CD4-positive, alpha-beta T cell (primary cell): ENCODE measurements at regions not wholly inside any gene's neighbourhood (a gene's known extent, or its start where the extent isn't known, plus 50 kb on each side); places are given as distances from the start of the nearest gene placed in this dataset.
A peak's percentile ranks its signal among the peaks of the same experiment; 100 is the strongest.

ENCODE experiments used
- ATAC-seq: fragments of 200-7000 bp; cut with Tn5 transposase; one replicate; pipeline ENCODE4 v1.10.0; 2022; ENCODE audit warnings: mild to moderate bottlenecking; ENCODE audit not compliant: poor library complexity
- CTCF ChIA-PET: fragments of 350-600 bp; sonication (Branson Sonifier 250); formaldehyde crosslinking; loops from one replicate; lab custom pipeline; 2021; ENCODE audit warnings: antibody characterized with exemption, inconsistent platforms; lab: Charles Lee
- POLR2A ChIA-PET: fragments of 350-600 bp; sonication (Branson Sonifier 250); formaldehyde crosslinking; loops from one replicate; lab custom pipeline; 2021; ENCODE audit warnings: antibody characterized with exemption, inconsistent platforms; lab: Charles Lee
- DNase-seq, 14 experiments: peaks; one replicate each; pipeline ENCODE4 v3.0.0-alpha.2; 2013 to 2020; ENCODE audit warnings: mixed read lengths in 2 of 14
- H3K27ac ChIP-seq, 2 donors: one replicate each; pipeline versions ENCODE4 v1.5.1 to v1.7.0; 2013; ENCODE audit warnings: low read length in 2 of 2, low read depth in 1 of 2, mild to moderate bottlenecking in 1 of 2
- H3K27me3 ChIP-seq, 2 experiments: 1 replicate in 1 of 2; 2 replicates in 1 of 2; pipeline versions ENCODE4 v1.6.1 to v1.7.0; 2013; ENCODE audit warnings: low read length in 2 of 2, control low read depth in 1 of 2, mild to moderate bottlenecking in 1 of 2, moderate library complexity in 1 of 2; ENCODE audit not compliant: insufficient read depth in 2 of 2, control insufficient read depth in 1 of 2
- H3K36me3 ChIP-seq: one replicate; pipeline ENCODE4 v1.6.1; 2013; ENCODE audit warnings: low read length, control low read depth; ENCODE audit not compliant: insufficient read depth
- H3K4me1 ChIP-seq: one replicate; pipeline ENCODE4 v1.6.1; 2013; ENCODE audit warnings: low read length, control low read depth; ENCODE audit not compliant: insufficient read depth
- H3K4me3 ChIP-seq: one replicate; pipeline ENCODE4 v1.5.1; 2013; ENCODE audit warnings: mild to moderate bottlenecking, low read length, moderate library complexity
- H3K9me3 ChIP-seq, 2 experiments: 1 replicate in 1 of 2; 2 replicates in 1 of 2; pipeline versions ENCODE4 v1.6.1 to v1.7.0; 2013; ENCODE audit warnings: low read length in 2 of 2, mild to moderate bottlenecking in 2 of 2, control low read depth in 1 of 2, moderate library complexity in 1 of 2; ENCODE audit not compliant: control insufficient read depth in 1 of 2, insufficient read depth in 1 of 2
- H3K27ac Mint-ChIP-seq: one replicate; pipeline ENCODE4 v1.8.0; 2020; ENCODE audit warnings: mixed read lengths
- H3K27me3 Mint-ChIP-seq: one replicate; pipeline ENCODE4 v1.8.0; 2021; ENCODE audit warnings: mixed read lengths
- H3K36me3 Mint-ChIP-seq: one replicate; pipeline ENCODE4 v1.8.0; 2021; ENCODE audit warnings: low read depth, mixed read lengths
- H3K4me1 Mint-ChIP-seq: one replicate; pipeline ENCODE4 v1.8.0; 2021; ENCODE audit warnings: low read depth, mixed read lengths
- H3K4me3 Mint-ChIP-seq: one replicate; pipeline ENCODE4 v1.8.0; 2020; ENCODE audit warnings: mild to moderate bottlenecking, mixed read lengths
- H3K9me3 Mint-ChIP-seq: one replicate; pipeline ENCODE4 v1.8.0; 2020; ENCODE audit warnings: mixed read lengths
- CTCF ChIP-seq: fragments of 200-600 bp; IDR thresholded peaks from one replicate; pipeline ENCODE4 v1.8.0; 2022; ENCODE audit warnings: antibody characterized with exemption, mild to moderate bottlenecking
- intact Hi-C, 2 experiments: fragments of 100-400 bp; cut with DNase I in 1 of 2; cut with micrococcal nuclease in 1 of 2; formaldehyde crosslinking; loops; one replicate each; pipeline versions ENCODE4 v1.15.1 to v1.9.0; 2023 to 2025; cut with DNase I, micrococcal nuclease

GRCh38 chr11:36729825-36730224, 131.8 kb upstream of the RAG2 start:
- CTCF ChIA-PET: interaction anchor here (1.6 kb wide), 1 partner anchor 17 kb away, joined by 4 read pairs; no protein-coding TSS in a partner anchor
- POLR2A ChIA-PET: no interaction called here
- intact Hi-C loops: no loop called here

GRCh38 chr11:36726420-36726819, 128.4 kb upstream of the RAG2 start:
- Histone ChIP-seq H3K27ac (no peak overlapping the region), H3K27me3 (peaks cover 3 to 13% of the 10 kb centered on the region in 2 experiments), H3K4me1 (no peaks in the 10 kb centered on the region), H3K36me3 (no peaks in the 10 kb centered on the region), H3K4me3 (no peak overlapping the region), H3K9me3 (no peaks in the 10 kb centered on the region)
- TF ChIP-seq CTCF: no peak
- Mint-ChIP-seq H3K4me1 (no peaks in the 10 kb centered on the region), H3K9me3 (no peaks in the 10 kb centered on the region), H3K27ac (no peak overlapping the region), H3K27me3 (peaks cover 24% of the 10 kb centered on the region), H3K36me3 (no peaks in the 10 kb centered on the region), H3K4me3 (no peak overlapping the region)
- CTCF ChIA-PET: no interaction called here
- POLR2A ChIA-PET: no interaction called here
- ATAC-seq (no peak), DNase-seq (no peak)
- intact Hi-C loops: no loop called here

More at GRCh38 chr11:36729825-36730224, 131.8 kb upstream of the RAG2 start:
- Histone ChIP-seq H3K4me3 (no peak overlapping the region), H3K27me3 (peaks cover 0 to 13% of the 10 kb centered on the region in 2 experiments), H3K9me3 (no peaks in the 10 kb centered on the region), H3K27ac (no peak overlapping the region), H3K4me1 (no peaks in the 10 kb centered on the region), H3K36me3 (no peaks in the 10 kb centered on the region)
- Mint-ChIP-seq H3K27me3 (peaks cover 26% of the 10 kb centered on the region), H3K27ac (no peak overlapping the region), H3K36me3 (no peaks in the 10 kb centered on the region), H3K4me1 (no peaks in the 10 kb centered on the region), H3K9me3 (no peaks in the 10 kb centered on the region), H3K4me3 (no peak overlapping the region)
- no peak for ATAC-seq
- no peak for DNase-seq
- TF ChIP-seq CTCF: no peak

- H3K27me3 Mint-ChIP-seq: peaks cover 14% of the 10 kb centered on the region
- H3K4me1 Mint-ChIP-seq: no peaks in the 10 kb centered on the region
- H3K4me1 ChIP-seq: no peaks in the 10 kb centered on the region
- no peak overlapping the region for H3K4me3 Mint-ChIP-seq
- H3K4me3 ChIP-seq: no peak overlapping the region
- no peaks in the 10 kb centered on the region for H3K9me3 Mint-ChIP-seq
- peaks cover 3 to 11% of the 10 kb centered on the region in 2 experiments for H3K27me3 ChIP-seq
- ATAC-seq (no peak), DNase-seq (peak in 1 of 14 experiments; percentile 4)
- H3K9me3 ChIP-seq: no peaks in the 10 kb centered on the region
- H3K36me3 ChIP-seq: no peaks in the 10 kb centered on the region
- no peak for TF ChIP-seq CTCF
- POLR2A ChIA-PET: no interaction called here
- CTCF ChIA-PET: no interaction called here
- H3K27ac ChIP-seq: no peak overlapping the region
- no peak overlapping the region for H3K27ac Mint-ChIP-seq
- H3K36me3 Mint-ChIP-seq: no peaks in the 10 kb centered on the region
- intact Hi-C loops: no loop called here
These were observed 126.8 kb upstream of the RAG2 start for GRCh38 chr11:36724742-36725385.
